ENCODE measurements at regions not wholly inside any gene's neighbourhood (a gene's known extent, or its start where the extent isn't known, plus 50 kb on each side); places are given as distances from the start of the nearest gene placed in this dataset.
"Not testable (repeated sequence)": the region's sequence is repeated elsewhere in the genome, so short reads cannot be mapped to it uniquely, and the experiment has no call there.

- Histone ChIP-seq H3K27ac (ENCODE audit: insufficient read depth, low read length, poor library complexity, severe bottlenecking) (no peak overlapping the region), H3K27me3 (replicated peaks; ENCODE audit: control insufficient read depth, insufficient read depth, low read length, poor library complexity, severe bottlenecking) (no peaks in the 10 kb centered on the region), H3K36me3 (ENCODE audit: control insufficient read depth, insufficient read depth, low read length) (no peaks in the 10 kb centered on the region), H3K4me3 (ENCODE audit: insufficient read depth, low read depth, low read length, poor library complexity, severe bottlenecking) (no peak overlapping the region), H3K4me1 (ENCODE audit: control insufficient read depth, insufficient read depth, low read length, poor library complexity, severe bottlenecking) (no peaks in the 10 kb centered on the region), H3K9me3 (ENCODE audit: control insufficient read depth, low read length) (no peaks in the 10 kb centered on the region)
- no peak for DNase-seq
Observed at GRCh38 chr13:90632184-90632583, 715.3 kb upstream of the MIR17HG start.

- no peak for DNase-seq
- H3K4me3 ChIP-seq (ENCODE audit: insufficient read depth, low read depth, low read length, poor library complexity, severe bottlenecking) = no peak overlapping the region
- no peaks in the 10 kb centered on the region for H3K4me1 ChIP-seq (ENCODE audit: control insufficient read depth, insufficient read depth, low read length, poor library complexity, severe bottlenecking)
- H3K36me3 ChIP-seq (ENCODE audit: control insufficient read depth, insufficient read depth, low read length) = no peaks in the 10 kb centered on the region
- no peaks in the 10 kb centered on the region for H3K9me3 ChIP-seq (ENCODE audit: control insufficient read depth, low read length)
- H3K27ac ChIP-seq (ENCODE audit: insufficient read depth, low read length, poor library complexity, severe bottlenecking) = no peak overlapping the region
- no peaks in the 10 kb centered on the region for H3K27me3 ChIP-seq (replicated peaks; ENCODE audit: control insufficient read depth, insufficient read depth, low read length, poor library complexity, severe bottlenecking)
Observed at GRCh38 chr13:90633849-90634248, 713.6 kb upstream of the MIR17HG start.

DNA sequence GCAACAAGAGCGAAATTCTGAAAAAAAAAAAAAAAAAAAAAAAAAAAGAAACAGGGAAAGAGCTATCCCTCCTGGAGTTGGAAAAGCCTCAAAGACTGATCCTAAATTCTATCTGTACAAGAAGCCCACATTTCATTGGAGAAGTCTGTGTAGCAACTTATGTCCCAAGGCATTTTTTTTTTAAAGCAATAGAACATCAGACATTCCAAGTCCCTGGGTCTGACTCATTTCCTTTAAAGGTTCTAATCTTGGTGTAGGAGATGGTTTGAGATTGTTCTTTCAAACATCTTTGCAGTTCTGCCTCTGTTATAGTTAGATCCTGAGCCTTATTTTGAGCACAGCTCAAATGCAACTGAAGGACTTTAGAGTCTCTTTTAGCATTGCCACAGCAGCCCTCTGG lies 706.5 kb upstream of the MIR17HG start:
- Histone ChIP-seq H3K4me3 (ENCODE audit: insufficient read depth, low read depth, low read length, poor library complexity, severe bottlenecking) (no peak overlapping the region), H3K27me3 (replicated peaks; ENCODE audit: control insufficient read depth, insufficient read depth, low read length, poor library complexity, severe bottlenecking) (no peaks in the 10 kb centered on the region), H3K4me1 (ENCODE audit: control insufficient read depth, insufficient read depth, low read length, poor library complexity, severe bottlenecking) (no peaks in the 10 kb centered on the region), H3K36me3 (ENCODE audit: control insufficient read depth, insufficient read depth, low read length) (no peaks in the 10 kb centered on the region), H3K27ac (ENCODE audit: insufficient read depth, low read length, poor library complexity, severe bottlenecking) (no peak overlapping the region), H3K9me3 (ENCODE audit: control insufficient read depth, low read length) (no peaks in the 10 kb centered on the region)
- DNase-seq = no peak

DNA sequence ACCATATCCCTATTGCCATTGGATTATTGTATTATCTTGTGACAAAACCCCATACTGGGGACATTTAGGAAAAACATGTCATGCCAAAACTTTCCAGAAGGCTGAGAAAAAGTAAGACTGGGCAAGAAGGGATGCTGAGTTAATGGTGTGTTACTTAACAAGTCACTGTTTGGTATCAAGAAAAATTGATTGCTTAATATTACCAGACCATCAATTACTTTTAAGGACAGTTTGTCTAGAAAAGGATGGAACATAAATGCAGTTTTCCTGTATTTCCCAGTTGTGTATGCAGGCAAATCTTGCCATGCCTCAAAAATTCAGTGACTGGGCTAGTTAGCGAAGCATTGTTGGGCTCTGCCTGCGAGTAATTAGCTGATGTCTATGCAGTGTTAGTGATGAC lies 705.6 kb upstream of the MIR17HG start:
- no peaks in the 10 kb centered on the region for H3K4me1 ChIP-seq (ENCODE audit: control insufficient read depth, insufficient read depth, low read length, poor library complexity, severe bottlenecking)
- no peak overlapping the region for H3K27ac ChIP-seq (ENCODE audit: insufficient read depth, low read length, poor library complexity, severe bottlenecking)
- H3K27me3 ChIP-seq (replicated peaks; ENCODE audit: control insufficient read depth, insufficient read depth, low read length, poor library complexity, severe bottlenecking) = no peaks in the 10 kb centered on the region
- no peaks in the 10 kb centered on the region for H3K36me3 ChIP-seq (ENCODE audit: control insufficient read depth, insufficient read depth, low read length)
- no peak for DNase-seq
- H3K9me3 ChIP-seq (ENCODE audit: control insufficient read depth, low read length) = no peaks in the 10 kb centered on the region
- H3K4me3 ChIP-seq (ENCODE audit: insufficient read depth, low read depth, low read length, poor library complexity, severe bottlenecking) = no peak overlapping the region

DNA sequence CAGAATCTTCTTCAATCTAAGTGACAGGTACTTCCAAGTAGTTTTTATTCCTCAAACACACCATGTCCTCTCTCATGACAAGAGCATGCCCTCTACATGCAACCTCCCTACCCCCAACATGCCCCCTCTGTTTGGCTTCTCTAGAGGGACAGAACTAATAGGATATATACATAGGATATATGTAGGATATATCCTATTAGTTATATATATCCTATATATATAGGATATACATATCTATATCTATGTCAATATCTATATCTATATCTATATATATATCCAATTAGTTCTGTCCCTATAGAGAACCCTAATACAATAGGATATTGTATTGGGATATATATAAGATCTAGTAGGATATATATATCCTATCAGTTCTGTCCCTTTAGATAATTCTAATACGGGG lies 701.9 kb upstream of the MIR17HG start:
- no peak for DNase-seq
- H3K27ac ChIP-seq (ENCODE audit: insufficient read depth, low read length, poor library complexity, severe bottlenecking) = no peak overlapping the region
- H3K4me1 ChIP-seq (ENCODE audit: control insufficient read depth, insufficient read depth, low read length, poor library complexity, severe bottlenecking) = no peaks in the 10 kb centered on the region
- H3K27me3 ChIP-seq (replicated peaks; ENCODE audit: control insufficient read depth, insufficient read depth, low read length, poor library complexity, severe bottlenecking) = no peaks in the 10 kb centered on the region
- no peaks in the 10 kb centered on the region for H3K36me3 ChIP-seq (ENCODE audit: control insufficient read depth, insufficient read depth, low read length)
- no peak overlapping the region for H3K4me3 ChIP-seq (ENCODE audit: insufficient read depth, low read depth, low read length, poor library complexity, severe bottlenecking)
- H3K9me3 ChIP-seq (ENCODE audit: control insufficient read depth, low read length) = no peaks in the 10 kb centered on the region

GRCh38 chr13:90648497-90648896 lies 699.0 kb upstream of the MIR17HG start:
- Histone ChIP-seq H3K27ac (ENCODE audit: insufficient read depth, low read length, poor library complexity, severe bottlenecking) (no peak overlapping the region), H3K27me3 (replicated peaks; ENCODE audit: control insufficient read depth, insufficient read depth, low read length, poor library complexity, severe bottlenecking) (no peaks in the 10 kb centered on the region), H3K4me1 (ENCODE audit: control insufficient read depth, insufficient read depth, low read length, poor library complexity, severe bottlenecking) (no peaks in the 10 kb centered on the region), H3K36me3 (ENCODE audit: control insufficient read depth, insufficient read depth, low read length) (no peaks in the 10 kb centered on the region), H3K4me3 (ENCODE audit: insufficient read depth, low read depth, low read length, poor library complexity, severe bottlenecking) (no peak overlapping the region), H3K9me3 (ENCODE audit: control insufficient read depth, low read length) (peaks cover 4% of the 10 kb centered on the region)
- no peak for DNase-seq

- no peak overlapping the region for H3K27ac ChIP-seq (ENCODE audit: insufficient read depth, low read length, poor library complexity, severe bottlenecking)
- H3K9me3 ChIP-seq (ENCODE audit: control insufficient read depth, low read length) = peaks cover 4% of the 10 kb centered on the region
- no peaks in the 10 kb centered on the region for H3K36me3 ChIP-seq (ENCODE audit: control insufficient read depth, insufficient read depth, low read length)
- H3K4me1 ChIP-seq (ENCODE audit: control insufficient read depth, insufficient read depth, low read length, poor library complexity, severe bottlenecking) = no peaks in the 10 kb centered on the region
- no peak overlapping the region for H3K4me3 ChIP-seq (ENCODE audit: insufficient read depth, low read depth, low read length, poor library complexity, severe bottlenecking)
- no peaks in the 10 kb centered on the region for H3K27me3 ChIP-seq (replicated peaks; ENCODE audit: control insufficient read depth, insufficient read depth, low read length, poor library complexity, severe bottlenecking)
- no peak for DNase-seq
Observed at GRCh38 chr13:90652036-90652435, 695.5 kb upstream of the MIR17HG start.

DNA sequence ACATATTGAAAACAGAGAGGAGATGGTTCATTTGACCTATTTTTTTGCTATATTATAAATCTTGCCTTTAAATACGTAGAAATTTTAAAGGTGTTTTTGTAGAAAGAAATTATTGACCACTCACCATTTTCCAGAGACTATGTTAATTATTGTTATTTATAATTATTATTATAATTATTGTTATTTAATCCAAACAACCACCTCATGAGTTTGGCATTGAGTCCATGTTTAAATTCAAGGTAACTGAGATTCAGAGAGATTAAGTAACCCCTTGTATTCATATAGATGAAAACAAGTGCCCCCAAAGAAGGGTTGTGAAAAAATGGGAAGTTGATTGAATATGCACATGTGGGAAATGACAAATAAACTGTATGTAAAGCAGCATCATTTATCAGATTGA lies 692.5 kb upstream of the MIR17HG start:
- no peak for DNase-seq
- H3K27ac ChIP-seq (ENCODE audit: insufficient read depth, low read length, poor library complexity, severe bottlenecking) = no peak overlapping the region
- H3K36me3 ChIP-seq (ENCODE audit: control insufficient read depth, insufficient read depth, low read length) = no peaks in the 10 kb centered on the region
- no peak overlapping the region for H3K4me3 ChIP-seq (ENCODE audit: insufficient read depth, low read depth, low read length, poor library complexity, severe bottlenecking)
- H3K27me3 ChIP-seq (replicated peaks; ENCODE audit: control insufficient read depth, insufficient read depth, low read length, poor library complexity, severe bottlenecking) = no peaks in the 10 kb centered on the region
- no peaks in the 10 kb centered on the region for H3K4me1 ChIP-seq (ENCODE audit: control insufficient read depth, insufficient read depth, low read length, poor library complexity, severe bottlenecking)
- H3K9me3 ChIP-seq (ENCODE audit: control insufficient read depth, low read length) = peaks cover 4% of the 10 kb centered on the region

GRCh38 chr13:90664200-90664599 lies 683.3 kb upstream of the MIR17HG start:
- H3K4me3 ChIP-seq (ENCODE audit: insufficient read depth, low read depth, low read length, poor library complexity, severe bottlenecking); H3K36me3 ChIP-seq (ENCODE audit: control insufficient read depth, insufficient read depth, low read length); H3K27me3 ChIP-seq (replicated peaks; ENCODE audit: control insufficient read depth, insufficient read depth, low read length, poor library complexity, severe bottlenecking); H3K27ac ChIP-seq (ENCODE audit: insufficient read depth, low read length, poor library complexity, severe bottlenecking); H3K4me1 ChIP-seq (ENCODE audit: control insufficient read depth, insufficient read depth, low read length, poor library complexity, severe bottlenecking); H3K9me3 ChIP-seq (ENCODE audit: control insufficient read depth, low read length); DNase-seq: not testable (repeated sequence)

DNA sequence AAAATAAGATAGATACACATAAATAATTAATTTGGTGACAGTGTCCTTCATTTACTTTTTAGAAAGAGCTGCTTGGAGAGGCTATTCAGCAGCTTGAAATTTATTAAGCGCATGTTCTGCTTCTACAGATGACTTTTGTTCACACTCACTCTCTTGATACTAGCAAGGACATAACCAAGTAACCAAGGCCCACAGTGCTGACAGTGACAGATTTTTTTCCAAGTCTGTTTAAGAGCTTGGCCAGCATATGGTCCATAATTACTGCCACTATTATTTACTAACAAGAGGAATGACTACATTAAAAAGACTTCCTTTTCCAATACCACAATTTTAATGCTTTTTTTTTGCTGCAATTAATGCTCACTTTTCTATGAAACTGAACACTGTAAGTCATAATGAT lies 673.7 kb upstream of the MIR17HG start:
- no peak for DNase-seq
- H3K27me3 ChIP-seq (replicated peaks; ENCODE audit: control insufficient read depth, insufficient read depth, low read length, poor library complexity, severe bottlenecking) = no peaks in the 10 kb centered on the region
- no peaks in the 10 kb centered on the region for H3K4me1 ChIP-seq (ENCODE audit: control insufficient read depth, insufficient read depth, low read length, poor library complexity, severe bottlenecking)
- no peaks in the 10 kb centered on the region for H3K36me3 ChIP-seq (ENCODE audit: control insufficient read depth, insufficient read depth, low read length)
- H3K9me3 ChIP-seq (ENCODE audit: control insufficient read depth, low read length) = no peaks in the 10 kb centered on the region
- no peak overlapping the region for H3K4me3 ChIP-seq (ENCODE audit: insufficient read depth, low read depth, low read length, poor library complexity, severe bottlenecking)
- no peak overlapping the region for H3K27ac ChIP-seq (ENCODE audit: insufficient read depth, low read length, poor library complexity, severe bottlenecking)

GRCh38 chr13:90675129-90675528 lies 672.4 kb upstream of the MIR17HG start:
- no peak overlapping the region for H3K27ac ChIP-seq (ENCODE audit: insufficient read depth, low read length, poor library complexity, severe bottlenecking)
- H3K9me3 ChIP-seq (ENCODE audit: control insufficient read depth, low read length) = no peaks in the 10 kb centered on the region
- no peaks in the 10 kb centered on the region for H3K4me1 ChIP-seq (ENCODE audit: control insufficient read depth, insufficient read depth, low read length, poor library complexity, severe bottlenecking)
- no peaks in the 10 kb centered on the region for H3K27me3 ChIP-seq (replicated peaks; ENCODE audit: control insufficient read depth, insufficient read depth, low read length, poor library complexity, severe bottlenecking)
- no peaks in the 10 kb centered on the region for H3K36me3 ChIP-seq (ENCODE audit: control insufficient read depth, insufficient read depth, low read length)
- no peak overlapping the region for H3K4me3 ChIP-seq (ENCODE audit: insufficient read depth, low read depth, low read length, poor library complexity, severe bottlenecking)
- DNase-seq = no peak

All from effector memory CD4-positive, alpha-beta T cell (primary cell).